CD4-positive, alpha-beta T cell treated with Interleukin-15 for 1 hour (primary cell): ENCODE measurements at regions not wholly inside any gene's neighbourhood (a gene's known extent, or its start where the extent isn't known, plus 50 kb on each side); places are given as distances from the start of the nearest gene placed in this dataset.

Source experiments
- DNase-seq: peaks from one replicate; pipeline ENCODE4 v3.0.0-alpha.2; 2020

GRCh38 chr12:94032368-94032767 is 116.0 kb upstream of the PLXNC1 start:
- DNase-seq = no peak

- DNase-seq = no peak
Observed at GRCh38 chr12:94033101-94033500, 115.3 kb upstream of the PLXNC1 start.

- DNase-seq = no peak
Observed at GRCh38 chr12:94033784-94034183, 114.6 kb upstream of the PLXNC1 start.

- DNase-seq = no peak
Observed at GRCh38 chr12:94037444-94037843, 110.9 kb upstream of the PLXNC1 start.

DNA sequence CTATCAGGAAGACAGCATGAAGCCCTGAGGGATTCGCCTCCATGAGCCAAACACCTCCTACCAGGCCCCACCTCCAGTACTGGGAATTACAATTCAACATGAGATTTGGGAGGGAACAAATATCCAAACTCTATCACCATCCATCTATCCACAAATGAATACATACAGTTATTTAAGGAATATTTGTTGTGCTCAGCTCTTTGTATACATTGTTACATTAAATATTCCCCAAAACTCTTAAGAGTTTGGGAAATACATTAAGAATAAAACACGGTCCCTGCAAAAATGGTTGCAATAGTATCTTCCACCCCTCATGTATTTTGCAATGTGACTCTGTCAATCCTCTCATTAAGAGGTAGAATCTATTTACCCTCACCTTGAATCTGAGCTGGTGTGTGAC is 109.8 kb upstream of the PLXNC1 start:
- DNase-seq = no peak

DNA sequence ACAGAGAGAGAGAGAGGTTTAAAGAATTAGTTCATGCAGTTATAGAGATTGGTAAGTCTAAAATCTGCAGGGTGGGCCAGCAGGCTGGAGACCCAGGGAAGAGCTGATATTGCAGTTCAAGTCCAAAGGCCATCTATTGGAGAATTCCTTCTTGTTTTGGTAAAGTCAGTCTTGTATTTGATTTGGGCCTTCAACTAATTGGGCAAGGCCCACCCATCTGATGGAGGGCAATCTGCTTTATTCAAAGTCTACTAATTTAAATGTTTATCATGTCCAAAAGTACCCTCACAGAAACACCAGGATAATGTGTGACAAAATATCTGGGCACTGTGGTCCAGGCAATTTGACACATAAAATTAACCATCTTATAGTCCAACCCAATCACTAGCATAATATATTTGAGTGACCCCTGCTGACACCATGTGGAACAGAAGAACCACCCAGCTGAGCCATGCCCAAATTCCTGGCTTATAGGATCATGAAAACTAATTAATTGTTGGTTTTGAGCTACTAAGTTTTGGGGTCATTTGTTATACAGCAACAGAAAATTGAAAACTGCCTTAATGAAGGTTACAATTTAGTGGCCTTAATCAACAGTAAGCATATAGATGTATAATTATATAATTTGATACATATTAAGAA is 109.1 kb upstream of the PLXNC1 start:
- DNase-seq = no peak

DNA sequence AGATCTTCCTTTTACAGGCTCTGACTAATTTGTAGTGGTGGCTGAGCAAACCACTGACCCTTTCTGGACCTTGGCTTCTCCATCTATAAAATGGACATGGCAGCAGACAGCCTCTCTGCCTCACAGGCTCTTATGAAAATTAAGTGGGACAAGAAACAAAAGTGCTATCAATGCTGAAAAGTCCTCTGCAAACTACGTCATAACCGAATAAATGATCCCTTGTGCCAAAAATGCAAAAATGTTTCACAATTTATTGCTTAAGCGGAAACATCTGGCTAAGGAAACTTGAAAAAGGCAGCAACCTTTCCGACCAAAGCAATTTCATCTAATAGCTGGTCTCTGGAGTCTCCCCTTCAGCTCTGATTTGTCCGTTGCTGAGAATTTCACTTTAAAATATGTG is 108.5 kb upstream of the PLXNC1 start:
- no peak for DNase-seq

DNA sequence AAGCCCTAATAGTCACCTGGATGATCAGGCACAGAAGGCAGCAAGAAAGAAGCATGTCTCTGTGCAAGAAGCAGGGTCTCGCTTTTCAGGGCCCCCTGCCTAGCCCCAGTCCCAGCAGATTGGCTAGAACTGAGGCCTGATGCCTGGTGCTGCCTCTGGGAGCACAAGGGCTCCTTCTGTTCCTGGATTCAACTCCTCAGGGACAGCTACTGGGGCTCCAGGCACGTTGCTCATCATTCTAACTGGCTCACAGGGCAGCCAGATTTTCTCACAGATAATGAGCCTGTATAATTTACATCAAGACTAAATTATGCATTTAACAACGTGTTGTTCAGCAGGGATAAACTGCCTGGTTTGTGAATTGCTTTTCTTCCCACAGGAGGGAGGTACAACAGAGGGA is 106.5 kb upstream of the PLXNC1 start:
- no peak for DNase-seq

GRCh38 chr12:94042321-94042720 is 106.1 kb upstream of the PLXNC1 start:
- DNase-seq = no peak

GRCh38 chr12:94046626-94047410 is 101.6 kb upstream of the PLXNC1 start:
- DNase-seq = no peak

- no peak for DNase-seq
Observed at GRCh38 chr12:94047781-94048567, 100.4 kb upstream of the PLXNC1 start.

DNA sequence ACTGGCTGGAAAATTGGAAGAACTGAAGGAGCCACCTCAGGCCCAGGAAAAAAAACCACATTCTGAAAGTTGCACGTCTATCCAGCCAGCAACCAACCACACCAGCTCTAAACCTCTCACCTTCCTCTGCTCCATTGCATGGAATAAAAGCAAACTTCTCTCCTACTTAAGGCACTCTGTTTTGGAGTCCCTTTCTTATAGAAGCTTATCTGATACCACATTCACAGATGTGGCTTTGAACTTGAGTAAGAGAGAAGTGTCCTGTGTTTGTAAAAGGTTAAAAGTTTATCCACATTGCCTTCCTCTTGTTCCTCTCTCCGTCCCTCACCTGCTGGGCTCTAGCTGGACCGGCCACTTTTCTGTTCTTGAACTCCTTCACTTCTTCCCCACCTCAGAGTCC is 99.6 kb upstream of the PLXNC1 start:
- DNase-seq = no peak

- no peak for DNase-seq
Observed at GRCh38 chr12:94049718-94050117, 98.7 kb upstream of the PLXNC1 start.

GRCh38 chr12:94053676-94054075 is 94.7 kb upstream of the PLXNC1 start:
- DNase-seq = no peak

DNA sequence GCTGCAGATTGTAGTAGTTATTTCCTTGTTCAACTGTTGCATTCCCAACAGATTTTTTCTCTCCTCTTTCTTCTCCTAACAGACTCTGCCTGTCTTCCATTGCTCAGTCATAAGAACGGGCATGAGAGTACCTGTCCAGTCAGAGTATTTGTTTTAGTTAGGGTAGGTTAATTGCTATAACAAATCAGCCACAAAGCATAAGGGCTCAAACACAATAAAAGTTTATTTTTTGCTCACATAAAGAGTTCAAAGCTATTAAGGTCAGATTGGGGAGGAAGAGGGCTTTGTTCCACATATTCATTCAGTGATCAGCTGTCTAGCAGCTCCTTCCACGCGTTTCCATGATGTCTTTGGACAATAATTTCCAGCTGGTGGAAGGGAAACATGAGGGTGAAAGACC is 92.8 kb upstream of the PLXNC1 start:
- DNase-seq = no peak

DNA sequence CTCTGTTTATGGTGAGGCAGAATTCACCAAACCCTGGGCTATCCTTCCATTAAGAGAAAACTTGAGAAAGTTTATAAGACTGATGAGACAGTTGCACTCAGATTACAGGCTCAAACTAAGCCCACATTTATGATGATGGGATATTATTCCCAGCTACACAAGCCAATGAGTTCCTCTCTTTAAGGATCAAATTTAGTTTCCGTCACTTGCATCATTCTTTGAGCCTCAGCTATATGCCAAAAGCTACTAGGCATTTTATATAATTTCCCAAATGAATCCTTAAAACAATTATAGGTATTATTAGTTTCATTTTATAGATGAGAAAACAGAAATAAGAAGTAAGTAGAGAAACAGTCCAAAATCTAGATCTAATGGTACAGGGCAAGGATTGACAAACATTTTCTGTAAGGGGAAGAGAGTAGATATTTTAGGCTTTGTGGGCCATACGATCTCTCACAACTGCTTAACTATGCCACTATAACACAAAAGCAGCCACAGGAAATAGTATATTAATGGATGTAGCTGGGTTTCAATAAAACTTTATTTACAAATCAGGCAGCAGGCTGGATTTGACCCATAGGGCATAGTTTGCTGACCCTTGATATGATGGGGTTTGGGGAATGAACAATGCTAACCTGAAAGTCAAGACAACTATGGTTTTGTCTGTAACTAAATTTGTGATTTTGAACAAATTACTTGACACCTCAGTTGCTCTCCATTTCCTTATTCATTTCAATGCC is 91.8 kb upstream of the PLXNC1 start:
- DNase-seq = no peak

- DNase-seq = no peak
Observed at GRCh38 chr12:94057262-94058151, 90.9 kb upstream of the PLXNC1 start.

- DNase-seq = no peak
Observed at GRCh38 chr12:94059394-94060368, 88.7 kb upstream of the PLXNC1 start.

GRCh38 chr12:94062194-94062593 is 86.2 kb upstream of the PLXNC1 start:
- DNase-seq = no peak

GRCh38 chr12:94062796-94063635 is 85.4 kb upstream of the PLXNC1 start:
- DNase-seq = no peak
